NCI-H524 treated with DMSO at 0.1 percent for 48 hours (cell line): ENCODE measurements at regions not wholly inside any gene's neighbourhood (a gene's known extent, or its start where the extent isn't known, plus 50 kb on each side); places are given as distances from the start of the nearest gene placed in this dataset.

ENCODE experiments used
- DNase-seq: peaks from one replicate; lab custom pipeline; 2025; lab: John Stamatoyannopoulos, UW

- DNase-seq: no peak
Measured at GRCh38 chr2:479490-480176, 191.7 kb upstream of the ALKAL2 start.

GRCh38 chr2:479031-479430 lies 191.1 kb upstream of the ALKAL2 start:
- DNase-seq: no peak

- no peak for DNase-seq
Measured at GRCh38 chr2:471560-471959, 183.7 kb upstream of the ALKAL2 start.

DNA sequence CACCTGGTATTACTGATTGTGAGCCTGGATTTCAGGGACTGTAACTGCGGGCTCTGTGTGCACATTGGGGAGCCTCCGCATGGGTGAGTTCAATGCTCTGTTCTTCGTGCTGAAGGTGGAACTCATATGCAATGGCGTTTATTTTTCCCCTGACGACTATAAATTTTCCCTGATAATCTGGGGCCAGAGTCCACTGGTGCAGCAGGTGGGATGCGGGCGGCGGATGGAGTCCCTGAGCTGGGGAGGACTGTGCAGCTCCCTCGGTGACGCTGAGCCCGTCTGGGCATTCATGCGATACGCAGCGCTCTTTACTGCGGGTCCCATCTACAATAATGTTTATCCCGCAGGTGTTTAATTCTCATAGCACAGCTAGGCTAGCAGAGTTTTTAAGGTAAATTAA lies 181.6 kb upstream of the ALKAL2 start:
- no peak for DNase-seq

- no peak for DNase-seq
Measured at GRCh38 chr2:468648-469336, 180.9 kb upstream of the ALKAL2 start.

DNA sequence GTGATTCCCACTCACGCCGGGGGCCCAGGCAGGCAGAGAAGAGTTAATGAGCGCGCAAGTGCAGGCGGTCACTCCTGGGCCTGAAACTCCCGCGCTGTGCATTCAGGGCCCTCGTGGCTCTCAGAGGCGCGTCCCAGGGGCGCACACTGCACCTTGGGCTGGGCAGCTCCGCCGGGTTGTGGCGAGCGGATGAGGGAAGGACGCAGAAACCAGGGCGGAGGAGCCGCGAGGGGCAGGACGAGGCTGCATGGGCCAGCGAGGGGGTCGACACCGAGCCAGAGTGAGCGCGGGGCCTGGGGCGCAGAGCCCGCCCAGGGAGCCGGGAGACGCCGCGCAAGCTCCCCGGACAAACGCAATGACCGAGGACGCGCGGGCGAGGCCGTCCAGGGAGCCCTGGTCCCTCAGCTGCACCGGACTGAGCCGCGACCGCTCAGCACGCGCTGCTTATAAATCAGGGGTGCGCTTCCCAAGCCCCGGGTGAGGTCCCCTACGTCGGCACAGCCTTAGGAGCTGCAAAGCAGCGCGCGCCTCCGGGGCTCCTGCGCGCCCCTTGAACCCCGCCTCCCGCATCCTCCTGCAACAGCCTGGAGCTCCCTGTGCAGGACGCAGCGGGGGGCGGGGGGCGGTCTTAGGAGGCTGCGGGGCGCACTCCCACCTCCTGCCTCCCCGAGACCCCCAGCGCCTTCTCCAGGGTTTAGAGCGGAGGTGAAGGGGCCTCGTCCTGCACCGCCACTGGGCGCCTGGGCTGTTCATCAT lies 180.2 kb upstream of the ALKAL2 start:
- no peak for DNase-seq

GRCh38 chr2:467543-467891 lies 179.6 kb upstream of the ALKAL2 start:
- DNase-seq: no peak

DNA sequence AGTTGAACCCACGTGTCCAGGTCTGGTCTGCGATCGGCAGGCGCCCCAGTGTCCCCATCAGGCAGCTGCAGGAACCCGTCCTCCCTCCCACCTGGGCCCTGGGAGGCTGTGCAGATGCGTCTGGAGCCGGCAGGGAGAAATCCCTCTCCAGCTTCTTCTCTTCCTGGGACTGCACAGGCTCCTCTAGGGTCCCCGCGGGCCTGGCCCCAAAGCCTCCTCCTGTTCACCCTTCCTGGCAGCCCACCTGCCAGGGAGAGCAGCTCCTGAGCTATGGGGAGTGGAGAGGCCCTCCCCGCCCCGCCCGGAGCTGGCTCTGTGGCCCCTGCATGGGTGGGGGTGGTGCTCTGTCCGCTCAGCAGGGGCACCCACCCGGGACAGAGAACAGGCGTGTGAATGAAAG lies 179.2 kb upstream of the ALKAL2 start:
- no peak for DNase-seq

DNA sequence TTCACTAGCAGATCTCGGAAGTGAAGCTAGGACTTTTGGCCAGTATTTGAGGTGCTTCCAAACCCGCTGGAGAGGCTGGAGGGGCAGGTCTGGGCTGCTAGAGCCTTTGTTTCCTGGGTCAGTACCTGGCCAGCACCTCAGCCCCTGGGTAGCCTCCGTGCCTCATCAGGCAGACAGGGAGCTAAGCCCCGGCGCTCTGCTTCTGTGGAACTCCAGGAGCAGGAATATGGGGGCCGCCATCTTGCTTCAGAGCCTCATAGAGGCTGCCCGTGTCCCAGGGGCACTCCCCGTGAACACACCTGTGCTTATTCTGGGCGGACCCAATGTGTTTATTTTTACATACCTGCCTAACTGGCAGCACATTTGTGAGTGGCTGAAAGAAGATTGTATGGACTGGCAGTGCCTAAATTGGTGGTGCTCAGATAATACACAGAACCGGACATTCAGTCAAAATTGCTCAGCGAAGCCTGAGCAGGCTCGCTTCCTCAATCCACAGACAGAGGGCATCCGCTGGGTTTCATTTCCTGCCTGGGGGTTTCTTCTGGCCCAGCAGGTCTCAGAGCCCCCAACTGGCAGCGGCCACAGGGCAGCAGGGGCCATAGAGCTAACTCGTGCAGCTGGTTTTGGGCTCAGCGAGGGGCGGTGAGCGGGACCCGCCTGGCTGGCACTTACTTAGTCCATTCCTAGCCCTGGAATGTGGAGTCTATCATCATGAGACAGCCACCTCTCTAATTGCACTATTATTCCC lies 176.8 kb upstream of the ALKAL2 start:
- no peak for DNase-seq

DNA sequence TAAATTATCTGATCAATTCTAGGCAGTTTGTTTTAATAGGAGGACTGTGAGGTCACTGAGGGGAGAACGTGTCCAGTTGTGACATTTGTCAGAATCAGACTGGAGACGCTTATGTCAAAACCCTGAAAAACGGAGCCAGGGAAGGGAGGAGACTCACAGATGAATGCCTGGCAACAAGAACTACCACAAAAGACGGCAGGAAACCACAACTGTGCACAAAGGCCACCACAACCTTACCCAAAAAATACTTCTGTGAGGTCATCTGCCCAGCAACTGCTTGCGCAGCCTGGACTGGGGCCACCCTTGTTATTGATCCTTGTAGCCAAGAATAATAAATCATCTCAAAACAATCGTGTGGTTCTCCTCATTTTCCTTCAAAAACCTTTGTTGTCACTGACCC lies 173.0 kb upstream of the ALKAL2 start:
- DNase-seq: no peak

- no peak for DNase-seq
Measured at GRCh38 chr2:459931-460330, 172.0 kb upstream of the ALKAL2 start.

GRCh38 chr2:458425-458815 lies 170.5 kb upstream of the ALKAL2 start:
- DNase-seq: no peak

- no peak for DNase-seq
Measured at GRCh38 chr2:457792-458424, 170.0 kb upstream of the ALKAL2 start.

GRCh38 chr2:457262-457661 lies 169.4 kb upstream of the ALKAL2 start:
- no peak for DNase-seq

DNA sequence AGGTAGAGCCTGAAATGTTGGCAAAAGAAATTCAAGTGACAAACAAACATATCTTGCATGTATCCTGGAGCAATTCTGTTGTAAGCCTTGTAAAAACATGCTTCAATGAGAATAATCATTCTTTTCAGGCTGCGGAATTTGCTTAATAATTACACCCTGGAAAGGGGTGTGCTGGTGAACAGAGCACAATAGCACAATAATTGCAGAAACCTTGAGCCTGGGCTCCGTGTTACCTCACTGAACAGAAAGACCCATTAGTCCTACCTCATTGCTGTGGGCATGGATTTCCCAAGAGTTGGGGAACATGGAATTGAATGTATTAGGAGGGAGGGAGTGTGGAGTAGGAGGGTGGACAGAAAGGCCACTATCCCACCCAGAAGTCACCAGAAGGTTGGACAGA lies 168.0 kb upstream of the ALKAL2 start:
- no peak for DNase-seq

DNA sequence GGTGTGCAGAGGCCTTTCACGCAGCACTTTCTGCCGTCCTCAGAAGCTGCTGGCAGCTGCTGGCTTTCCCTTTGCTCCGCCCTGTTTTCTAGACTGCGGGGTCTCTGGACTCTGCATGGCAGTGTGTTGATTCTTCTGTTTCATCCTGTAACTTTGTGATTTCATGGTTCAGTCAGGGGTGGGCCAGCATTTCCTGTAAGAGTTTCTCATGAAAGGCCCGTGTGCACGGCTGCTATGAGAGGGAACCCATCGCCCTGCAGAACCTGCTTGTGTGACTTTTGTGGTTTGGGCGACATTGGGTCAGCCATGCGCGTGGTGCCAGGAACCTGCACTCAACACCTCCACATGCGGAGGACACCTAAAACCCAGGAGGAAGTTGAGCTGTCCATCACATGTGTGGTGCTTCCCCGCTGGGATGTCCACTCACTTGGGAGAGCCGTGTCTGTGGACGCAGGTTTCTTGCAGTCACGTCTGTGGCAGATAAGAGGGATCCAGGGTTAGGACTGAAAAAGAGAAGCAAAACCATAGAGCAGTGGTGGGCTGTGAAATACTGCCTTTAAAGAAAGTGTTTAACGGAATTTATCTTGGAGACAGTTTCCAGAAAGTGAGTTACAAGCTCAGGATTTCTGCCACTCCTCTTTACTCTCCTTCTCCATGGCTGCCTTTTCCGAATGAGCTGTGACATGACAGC lies 167.3 kb upstream of the ALKAL2 start:
- no peak for DNase-seq

GRCh38 chr2:453132-453531 lies 165.2 kb upstream of the ALKAL2 start:
- DNase-seq: no peak

- DNase-seq: no peak
Measured at GRCh38 chr2:451495-451894, 163.6 kb upstream of the ALKAL2 start.

- no peak for DNase-seq
Measured at GRCh38 chr2:449246-450067, 161.6 kb upstream of the ALKAL2 start.

GRCh38 chr2:447902-448665 lies 160.2 kb upstream of the ALKAL2 start:
- DNase-seq: no peak
